ENCODE measurements at regions not wholly inside any gene's neighbourhood (a gene's known extent, or its start where the extent isn't known, plus 50 kb on each side); places are given as distances from the start of the nearest gene placed in this dataset.

- Histone ChIP-seq H3K27ac (replicated peaks) (no peak overlapping the region), H3K4me3 (replicated peaks; ENCODE audit: insufficient read depth, low read length) (no peak overlapping the region), H3K27me3 (ENCODE audit: insufficient read depth, poor library complexity, severe bottlenecking) (no peaks in the 10 kb centered on the region)
- TF ChIP-seq, protein P1, sequence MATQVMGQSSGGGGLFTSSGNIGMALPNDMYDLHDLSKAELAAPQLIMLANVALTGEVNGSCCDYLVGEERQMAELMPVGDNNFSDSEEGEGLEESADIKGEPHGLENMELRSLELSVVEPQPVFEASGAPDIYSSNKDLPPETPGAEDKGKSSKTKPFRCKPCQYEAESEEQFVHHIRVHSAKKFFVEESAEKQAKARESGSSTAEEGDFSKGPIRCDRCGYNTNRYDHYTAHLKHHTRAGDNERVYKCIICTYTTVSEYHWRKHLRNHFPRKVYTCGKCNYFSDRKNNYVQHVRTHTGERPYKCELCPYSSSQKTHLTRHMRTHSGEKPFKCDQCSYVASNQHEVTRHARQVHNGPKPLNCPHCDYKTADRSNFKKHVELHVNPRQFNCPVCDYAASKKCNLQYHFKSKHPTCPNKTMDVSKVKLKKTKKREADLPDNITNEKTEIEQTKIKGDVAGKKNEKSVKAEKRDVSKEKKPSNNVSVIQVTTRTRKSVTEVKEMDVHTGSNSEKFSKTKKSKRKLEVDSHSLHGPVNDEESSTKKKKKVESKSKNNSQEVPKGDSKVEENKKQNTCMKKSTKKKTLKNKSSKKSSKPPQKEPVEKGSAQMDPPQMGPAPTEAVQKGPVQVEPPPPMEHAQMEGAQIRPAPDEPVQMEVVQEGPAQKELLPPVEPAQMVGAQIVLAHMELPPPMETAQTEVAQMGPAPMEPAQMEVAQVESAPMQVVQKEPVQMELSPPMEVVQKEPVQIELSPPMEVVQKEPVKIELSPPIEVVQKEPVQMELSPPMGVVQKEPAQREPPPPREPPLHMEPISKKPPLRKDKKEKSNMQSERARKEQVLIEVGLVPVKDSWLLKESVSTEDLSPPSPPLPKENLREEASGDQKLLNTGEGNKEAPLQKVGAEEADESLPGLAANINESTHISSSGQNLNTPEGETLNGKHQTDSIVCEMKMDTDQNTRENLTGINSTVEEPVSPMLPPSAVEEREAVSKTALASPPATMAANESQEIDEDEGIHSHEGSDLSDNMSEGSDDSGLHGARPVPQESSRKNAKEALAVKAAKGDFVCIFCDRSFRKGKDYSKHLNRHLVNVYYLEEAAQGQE (IDR thresholded peaks at IDR 0.05; ENCODE audit: insufficient replicate concordance, low read depth) = no peak
- TF ChIP-seq, protein P2, sequence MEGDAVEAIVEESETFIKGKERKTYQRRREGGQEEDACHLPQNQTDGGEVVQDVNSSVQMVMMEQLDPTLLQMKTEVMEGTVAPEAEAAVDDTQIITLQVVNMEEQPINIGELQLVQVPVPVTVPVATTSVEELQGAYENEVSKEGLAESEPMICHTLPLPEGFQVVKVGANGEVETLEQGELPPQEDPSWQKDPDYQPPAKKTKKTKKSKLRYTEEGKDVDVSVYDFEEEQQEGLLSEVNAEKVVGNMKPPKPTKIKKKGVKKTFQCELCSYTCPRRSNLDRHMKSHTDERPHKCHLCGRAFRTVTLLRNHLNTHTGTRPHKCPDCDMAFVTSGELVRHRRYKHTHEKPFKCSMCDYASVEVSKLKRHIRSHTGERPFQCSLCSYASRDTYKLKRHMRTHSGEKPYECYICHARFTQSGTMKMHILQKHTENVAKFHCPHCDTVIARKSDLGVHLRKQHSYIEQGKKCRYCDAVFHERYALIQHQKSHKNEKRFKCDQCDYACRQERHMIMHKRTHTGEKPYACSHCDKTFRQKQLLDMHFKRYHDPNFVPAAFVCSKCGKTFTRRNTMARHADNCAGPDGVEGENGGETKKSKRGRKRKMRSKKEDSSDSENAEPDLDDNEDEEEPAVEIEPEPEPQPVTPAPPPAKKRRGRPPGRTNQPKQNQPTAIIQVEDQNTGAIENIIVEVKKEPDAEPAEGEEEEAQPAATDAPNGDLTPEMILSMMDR (IDR thresholded peaks at IDR 0.05; ENCODE audit: insufficient read depth, low read length) = no peak
- TF ChIP-seq POLR2AphosphoS5 (IDR thresholded peaks at IDR 0.05; ENCODE audit: low read depth) (no peak), GABPA (IDR thresholded peaks at IDR 0.05; ENCODE audit: low read depth) (no peak), SPI1 (IDR thresholded peaks at IDR 0.05; ENCODE audit: borderline replicate concordance, low read depth) (no peak)
- no peak for DNase-seq (ENCODE audit: low read depth in 1 of 2, low spot score in 1 of 2)
Observed at GRCh38 chr2:177314722-177315264, 50.3 kb upstream of the NFE2L2 start.

GRCh38 chr2:177315364-177315763 is 50.8 kb upstream of the NFE2L2 start:
- no peak overlapping the region for H3K4me3 ChIP-seq (replicated peaks; ENCODE audit: insufficient read depth, low read length)
- TF ChIP-seq SPI1 (IDR thresholded peaks at IDR 0.05; ENCODE audit: borderline replicate concordance, low read depth) = no peak
- no peak for TF ChIP-seq POLR2AphosphoS5 (IDR thresholded peaks at IDR 0.05; ENCODE audit: low read depth)
- TF ChIP-seq, protein P2 (IDR thresholded peaks at IDR 0.05; ENCODE audit: insufficient read depth, low read length) = no peak
- TF ChIP-seq, protein P1 (IDR thresholded peaks at IDR 0.05; ENCODE audit: insufficient replicate concordance, low read depth) = no peak
- no peak for TF ChIP-seq GABPA (IDR thresholded peaks at IDR 0.05; ENCODE audit: low read depth)
- H3K27me3 ChIP-seq (ENCODE audit: insufficient read depth, poor library complexity, severe bottlenecking) = no peaks in the 10 kb centered on the region
- no peak for DNase-seq (ENCODE audit: low read depth in 1 of 2, low spot score in 1 of 2)
- H3K27ac ChIP-seq (replicated peaks) = no peak overlapping the region

GRCh38 chr2:177316756-177317155 is 52.2 kb upstream of the NFE2L2 start:
- Histone ChIP-seq H3K27ac (replicated peaks) (no peak overlapping the region), H3K27me3 (ENCODE audit: insufficient read depth, poor library complexity, severe bottlenecking) (no peaks in the 10 kb centered on the region), H3K4me3 (replicated peaks; ENCODE audit: insufficient read depth, low read length) (no peak overlapping the region)
- DNase-seq (ENCODE audit: low read depth in 1 of 2, low spot score in 1 of 2) = no peak
- TF ChIP-seq SPI1 (IDR thresholded peaks at IDR 0.05; ENCODE audit: borderline replicate concordance, low read depth) = no peak
- TF ChIP-seq, protein P1 (IDR thresholded peaks at IDR 0.05; ENCODE audit: insufficient replicate concordance, low read depth) = no peak
- TF ChIP-seq, protein P2 (IDR thresholded peaks at IDR 0.05; ENCODE audit: insufficient read depth, low read length) = no peak
- no peak for TF ChIP-seq GABPA (IDR thresholded peaks at IDR 0.05; ENCODE audit: low read depth)
- no peak for TF ChIP-seq POLR2AphosphoS5 (IDR thresholded peaks at IDR 0.05; ENCODE audit: low read depth)

Measured in HL-60 (cell line).